ENCODE measurements at regions not wholly inside any gene's neighbourhood (a gene's known extent, or its start where the extent isn't known, plus 50 kb on each side); places are given as distances from the start of the nearest gene placed in this dataset.

DNA sequence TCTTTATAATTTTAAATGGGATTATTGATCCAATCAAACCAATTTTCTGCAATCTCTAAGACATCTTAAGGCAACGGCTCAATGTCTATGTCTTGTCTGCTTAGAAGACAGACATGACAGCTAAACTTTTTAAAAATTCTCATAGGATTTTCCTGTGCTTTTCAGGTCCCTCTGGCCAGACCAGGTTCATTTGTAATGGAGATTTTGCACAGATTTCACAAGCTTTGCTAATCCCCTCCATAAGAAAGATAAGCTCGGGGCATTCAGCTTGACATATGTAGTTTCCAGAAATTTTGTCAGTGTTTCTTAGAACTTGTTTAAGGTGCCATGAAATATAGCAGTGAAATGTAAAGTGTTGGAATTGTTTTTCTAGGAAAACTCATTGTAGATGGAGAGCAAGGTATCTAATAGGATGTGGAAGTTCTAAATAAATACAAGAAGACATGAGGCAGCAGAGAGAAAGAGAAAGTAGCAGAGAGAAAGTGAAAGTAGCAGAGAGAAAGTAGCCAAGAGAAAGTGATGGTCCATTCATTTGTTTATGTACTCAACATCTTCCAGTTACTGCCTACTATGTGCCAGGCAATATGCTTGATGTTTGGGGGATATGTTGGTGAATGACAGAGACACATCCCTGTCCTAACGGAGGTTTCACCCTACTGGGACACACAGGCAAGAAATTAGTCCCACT is 219.1 kb upstream of the ARHGAP42 start:
- H3K4me1 Mint-ChIP-seq (ENCODE audit: unreplicated experiment): no peaks in the 10 kb centered on the region
- no peaks in the 10 kb centered on the region for H3K9me3 Mint-ChIP-seq (ENCODE audit: unreplicated experiment)

DNA sequence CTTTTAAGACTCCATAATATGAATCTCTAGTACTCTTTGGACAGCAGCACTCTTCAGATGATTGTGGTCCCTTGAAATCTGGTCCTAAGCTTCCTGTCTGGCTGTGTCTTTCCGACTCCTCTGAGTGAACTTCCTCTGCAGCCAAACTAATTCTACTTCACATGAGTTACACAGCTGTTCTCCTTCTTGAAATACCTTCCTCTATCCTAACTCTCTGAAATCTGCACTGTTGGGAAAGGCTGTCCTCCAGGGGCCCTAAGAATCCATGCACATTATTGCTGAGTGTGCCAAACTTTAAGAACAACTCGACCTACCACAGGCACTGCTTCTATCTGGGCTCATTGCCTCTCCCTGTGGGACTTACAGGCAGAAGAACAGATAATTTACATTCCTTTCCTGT is 217.3 kb upstream of the ARHGAP42 start:
- no peaks in the 10 kb centered on the region for H3K27me3 Mint-ChIP-seq (ENCODE audit: unreplicated experiment)
- H3K4me3 Mint-ChIP-seq (ENCODE audit: unreplicated experiment): no peak overlapping the region
- H3K9me3 Mint-ChIP-seq (ENCODE audit: unreplicated experiment): no peaks in the 10 kb centered on the region
- DNase-seq (ENCODE audit: low spot score): no peak
- TF ChIP-seq CTCF (IDR thresholded peaks at IDR 0.05; ENCODE audit: unreplicated experiment): no peak
- H3K27ac Mint-ChIP-seq (ENCODE audit: unreplicated experiment): no peak overlapping the region
- no peaks in the 10 kb centered on the region for H3K4me1 Mint-ChIP-seq (ENCODE audit: unreplicated experiment)
- no peaks in the 10 kb centered on the region for H3K36me3 Mint-ChIP-seq (ENCODE audit: low read depth, unreplicated experiment)

More for the DNA sequence above, 219.1 kb upstream of the ARHGAP42 start:
- no peak for TF ChIP-seq CTCF (IDR thresholded peaks at IDR 0.05; ENCODE audit: unreplicated experiment)
- Mint-ChIP-seq H3K4me3 (ENCODE audit: unreplicated experiment) (no peak overlapping the region), H3K27me3 (ENCODE audit: unreplicated experiment) (no peaks in the 10 kb centered on the region), H3K27ac (ENCODE audit: unreplicated experiment) (no peak overlapping the region), H3K36me3 (ENCODE audit: low read depth, unreplicated experiment) (no peaks in the 10 kb centered on the region)
- no peak for DNase-seq (ENCODE audit: low spot score)

DNA sequence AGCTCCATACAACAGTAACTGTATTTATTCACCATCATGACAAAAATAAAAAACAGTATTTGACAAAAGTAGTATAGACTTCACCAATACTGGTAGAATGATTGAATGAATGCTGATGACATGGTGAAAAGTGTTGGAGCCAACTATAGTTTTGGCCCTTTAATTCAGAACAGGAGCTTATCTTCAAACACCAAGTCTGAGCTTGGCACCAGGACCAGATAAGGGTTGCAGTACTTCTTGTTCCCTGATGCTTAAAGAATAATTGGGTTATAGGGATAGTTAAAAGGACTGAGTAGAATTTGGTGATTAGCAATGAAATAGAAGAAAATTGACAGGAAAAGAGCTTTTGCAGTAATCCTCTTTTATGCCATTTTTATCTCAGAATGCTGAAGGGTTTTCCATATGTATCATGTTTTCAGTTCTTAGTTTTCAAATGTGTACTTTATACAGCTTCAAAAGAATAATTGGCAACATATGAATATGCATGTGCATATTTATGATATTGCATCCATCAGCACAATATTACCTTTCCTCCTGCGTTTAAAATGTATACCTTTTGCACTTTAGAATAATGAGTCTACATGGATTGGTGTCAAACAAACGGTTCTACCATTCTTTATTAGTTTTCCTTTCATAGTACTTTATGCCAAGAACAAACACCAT is 214.2 kb upstream of the ARHGAP42 start:
- TF ChIP-seq CTCF (IDR thresholded peaks at IDR 0.05; ENCODE audit: unreplicated experiment): no peak

GRCh38 chr11:100473390-100473740 is 213.7 kb upstream of the ARHGAP42 start:
- no peak for DNase-seq (ENCODE audit: low spot score)
- Mint-ChIP-seq H3K9me3 (ENCODE audit: unreplicated experiment) (no peaks in the 10 kb centered on the region), H3K36me3 (ENCODE audit: low read depth, unreplicated experiment) (no peaks in the 10 kb centered on the region), H3K27me3 (ENCODE audit: unreplicated experiment) (no peaks in the 10 kb centered on the region), H3K27ac (ENCODE audit: unreplicated experiment) (no peak overlapping the region), H3K4me1 (ENCODE audit: unreplicated experiment) (no peaks in the 10 kb centered on the region), H3K4me3 (ENCODE audit: unreplicated experiment) (no peak overlapping the region)
- no peak for TF ChIP-seq CTCF (IDR thresholded peaks at IDR 0.05; ENCODE audit: unreplicated experiment)

More for the DNA sequence above, 214.2 kb upstream of the ARHGAP42 start:
- no peaks in the 10 kb centered on the region for H3K36me3 Mint-ChIP-seq (ENCODE audit: low read depth, unreplicated experiment)
- no peaks in the 10 kb centered on the region for H3K9me3 Mint-ChIP-seq (ENCODE audit: unreplicated experiment)
- H3K27ac Mint-ChIP-seq (ENCODE audit: unreplicated experiment): no peak overlapping the region
- H3K4me1 Mint-ChIP-seq (ENCODE audit: unreplicated experiment): no peaks in the 10 kb centered on the region
- no peaks in the 10 kb centered on the region for H3K27me3 Mint-ChIP-seq (ENCODE audit: unreplicated experiment)
- no peak overlapping the region for H3K4me3 Mint-ChIP-seq (ENCODE audit: unreplicated experiment)
- DNase-seq (ENCODE audit: low spot score): no peak

DNA sequence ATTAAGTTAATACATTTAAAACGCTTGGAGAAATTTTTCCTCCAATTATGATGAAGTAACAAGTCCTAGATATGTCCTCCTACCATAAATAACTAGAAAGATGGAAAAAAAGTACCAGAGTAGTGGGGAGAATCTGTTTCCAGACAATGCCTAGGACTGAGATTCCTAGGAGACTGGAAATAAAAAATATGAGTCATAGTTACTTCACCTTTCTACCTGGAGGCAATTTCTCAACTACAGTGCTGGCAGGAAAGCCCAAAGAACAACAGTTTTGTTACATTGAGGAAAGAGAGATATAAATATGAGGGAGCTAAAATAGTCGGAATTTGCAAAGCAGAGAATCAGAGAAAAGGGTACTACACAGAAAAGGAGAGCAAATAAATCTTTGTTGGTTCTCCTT is 202.1 kb upstream of the ARHGAP42 start:
- Mint-ChIP-seq H3K27me3 (ENCODE audit: unreplicated experiment) (no peaks in the 10 kb centered on the region), H3K4me3 (ENCODE audit: unreplicated experiment) (no peak overlapping the region), H3K4me1 (ENCODE audit: unreplicated experiment) (no peaks in the 10 kb centered on the region), H3K9me3 (ENCODE audit: unreplicated experiment) (no peaks in the 10 kb centered on the region), H3K27ac (ENCODE audit: unreplicated experiment) (no peak overlapping the region), H3K36me3 (ENCODE audit: low read depth, unreplicated experiment) (no peaks in the 10 kb centered on the region)
- no peak for TF ChIP-seq CTCF (IDR thresholded peaks at IDR 0.05; ENCODE audit: unreplicated experiment)
- no peak for DNase-seq (ENCODE audit: low spot score)

Measured in endothelial cell (in vitro differentiated cells).